Endodermal cell (in vitro differentiated cells): ENCODE measurements at regions not wholly inside any gene's neighbourhood (a gene's known extent, or its start where the extent isn't known, plus 50 kb on each side); places are given as distances from the start of the nearest gene placed in this dataset.

Source experiments
- DNase-seq: peaks from one replicate; pipeline ENCODE4 v3.0.0-alpha.2; 2017
- H3K27ac ChIP-seq: 2 replicates; pipeline ENCODE4 v1.5.1; 2013; ENCODE audit warnings: mild to moderate bottlenecking, low read depth, low read length, moderate library complexity
- H3K27me3 ChIP-seq: 2 replicates; pipeline ENCODE4 v1.6.1; 2013; ENCODE audit warnings: mild to moderate bottlenecking, low read length, moderate library complexity; ENCODE audit not compliant: insufficient read depth, control insufficient read depth, poor library complexity, severe bottlenecking
- H3K36me3 ChIP-seq: 2 replicates; pipeline ENCODE4 v1.7.0; 2013; ENCODE audit warnings: mild to moderate bottlenecking, low read length, moderate library complexity; ENCODE audit not compliant: control insufficient read depth, insufficient read depth
- H3K4me1 ChIP-seq: one replicate; pipeline ENCODE4 v1.7.0; 2013; ENCODE audit warnings: low read length; ENCODE audit not compliant: control insufficient read depth, insufficient read depth
- H3K4me3 ChIP-seq: 2 replicates; pipeline ENCODE4 v1.5.1; 2013; ENCODE audit warnings: mild to moderate bottlenecking, low read length, moderate library complexity
- H3K9ac ChIP-seq: 2 replicates; pipeline ENCODE4 v1.6.1; 2013; ENCODE audit warnings: mild to moderate bottlenecking, low read length, moderate library complexity; ENCODE audit not compliant: poor library complexity, severe bottlenecking; ENCODE audit errors: extremely low read depth
- H3K9me3 ChIP-seq: 2 replicates; pipeline ENCODE4 v1.6.1; 2013; ENCODE audit warnings: mild to moderate bottlenecking, low read length, moderate library complexity; ENCODE audit not compliant: control insufficient read depth
- H3K27ac Mint-ChIP-seq: 2 replicates; pipeline ENCODE4 v1.8.0; 2020; ENCODE audit warnings: mixed read lengths
- H3K27me3 Mint-ChIP-seq: 2 replicates; pipeline ENCODE4 v1.8.0; 2021; ENCODE audit warnings: mild to moderate bottlenecking, mixed read lengths; ENCODE audit not compliant: insufficient read depth
- H3K36me3 Mint-ChIP-seq: 2 replicates; pipeline ENCODE4 v1.8.0; 2020; ENCODE audit warnings: low read depth, mixed read lengths
- H3K4me1 Mint-ChIP-seq: 2 replicates; pipeline ENCODE4 v1.8.0; 2020; ENCODE audit warnings: mixed read lengths
- H3K4me3 Mint-ChIP-seq: 2 replicates; pipeline ENCODE4 v1.8.0; 2020; ENCODE audit warnings: mild to moderate bottlenecking, moderate library complexity, mixed read lengths
- H3K9me3 Mint-ChIP-seq: 2 replicates; pipeline ENCODE4 v1.8.0; 2020; ENCODE audit warnings: mild to moderate bottlenecking, mixed read lengths
- CTCF ChIP-seq: fragments of 200-600 bp; sonication (generic); conservative IDR thresholded peaks from 2 replicates; pipeline ENCODE4 v1.5.0; 2021; ENCODE audit warnings: antibody characterized with exemption, mild to moderate bottlenecking
- WGBS, 2 experiments: methylation state at CpG; one replicate each; pipeline versions ENCODE4 v1.1.5 to v1.1.7; 2013; ENCODE audit warnings: missing lambda C conversion rate in 2 of 2, mixed read lengths in 1 of 2; ENCODE audit not compliant: insufficient coverage in 1 of 2, insufficient read length in 1 of 2; 5-methylcytosine and 5-hydroxymethylcytosine counted together

GRCh38 chr2:193935114-193935513 is 1721.9 kb upstream of the SLC39A10 start:
- H3K9me3 Mint-ChIP-seq: no peaks in the 10 kb centered on the region
- no peaks in the 10 kb centered on the region for H3K27me3 Mint-ChIP-seq
- no peaks in the 10 kb centered on the region for H3K36me3 Mint-ChIP-seq
- H3K4me3 ChIP-seq: no peak overlapping the region
- peak; percentile 55 for DNase-seq
- H3K9ac ChIP-seq: no peak overlapping the region
- H3K27me3 ChIP-seq: no peaks in the 10 kb centered on the region
- TF ChIP-seq CTCF: peak; percentile 61
- H3K4me1 ChIP-seq: no peaks in the 10 kb centered on the region
- H3K36me3 ChIP-seq: no peaks in the 10 kb centered on the region
- H3K9me3 ChIP-seq: no peaks in the 10 kb centered on the region
- no peak overlapping the region for H3K4me3 Mint-ChIP-seq
- no peak overlapping the region for H3K27ac ChIP-seq
- no peaks in the 10 kb centered on the region for H3K4me1 Mint-ChIP-seq
- WGBS, 2 experiments: 91 to 100% methylated on average over 1 to 3 of the region's 3 CpGs
- H3K27ac Mint-ChIP-seq: no peak overlapping the region

DNA sequence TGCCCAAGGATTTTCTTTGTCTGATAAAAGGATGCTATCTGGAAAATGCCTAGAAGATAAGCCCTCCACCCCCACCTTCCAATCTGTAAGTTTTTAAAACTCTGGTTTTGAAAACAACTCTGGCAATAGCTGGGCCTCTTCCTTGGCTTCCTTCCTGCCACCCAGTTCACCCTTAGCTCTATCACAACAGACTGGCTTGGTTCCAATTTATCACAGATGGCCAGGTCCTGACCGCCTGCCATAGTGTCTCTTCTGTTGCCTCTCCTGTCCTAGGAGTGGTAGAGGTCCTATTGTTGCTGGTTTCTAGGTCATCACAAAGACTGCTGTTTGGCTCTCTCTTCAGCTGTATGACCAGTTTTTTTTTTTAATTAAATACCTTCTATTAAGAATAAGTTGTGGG is 1727.9 kb upstream of the SLC39A10 start:
- Histone ChIP-seq H3K9me3 (no peaks in the 10 kb centered on the region), H3K36me3 (no peaks in the 10 kb centered on the region), H3K4me3 (no peak overlapping the region), H3K9ac (no peak overlapping the region), H3K4me1 (no peaks in the 10 kb centered on the region), H3K27me3 (no peaks in the 10 kb centered on the region), H3K27ac (no peak overlapping the region)
- H3K27me3 Mint-ChIP-seq: no peaks in the 10 kb centered on the region
- DNase-seq: no peak
- H3K36me3 Mint-ChIP-seq: no peaks in the 10 kb centered on the region
- H3K9me3 Mint-ChIP-seq: no peaks in the 10 kb centered on the region
- H3K4me3 Mint-ChIP-seq: no peak overlapping the region
- no peak for TF ChIP-seq CTCF
- H3K27ac Mint-ChIP-seq: no peak overlapping the region
- peaks cover 5% of the 10 kb centered on the region for H3K4me1 Mint-ChIP-seq
- WGBS, 2 experiments: 92% methylated on average over 1 of the region's 1 CpG; no CpG with 5 or more reads in 1 of the 2 experiments

DNA sequence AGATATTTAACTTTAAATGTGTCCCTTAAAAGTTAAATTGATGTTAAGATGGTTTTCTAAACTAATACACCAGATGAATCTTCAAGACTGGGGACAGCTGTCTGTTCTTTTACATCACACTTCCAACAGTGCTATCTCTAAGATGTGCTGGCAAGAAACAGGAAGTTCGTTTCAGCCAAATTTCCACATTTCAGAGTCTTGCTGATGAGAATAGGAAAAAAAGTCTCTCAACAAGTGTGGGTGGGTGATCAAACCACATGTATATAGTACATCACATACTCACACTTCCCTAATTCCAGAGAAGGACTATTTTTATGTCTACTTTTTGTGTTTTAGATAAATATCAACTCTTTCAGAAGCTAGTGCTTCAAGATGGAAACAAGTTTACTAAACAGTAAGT is 1712.8 kb upstream of the TMEFF2 start:
- no peaks in the 10 kb centered on the region for H3K9me3 Mint-ChIP-seq
- Histone ChIP-seq H3K9me3 (no peaks in the 10 kb centered on the region), H3K36me3 (no peaks in the 10 kb centered on the region), H3K4me1 (no peaks in the 10 kb centered on the region), H3K27me3 (no peaks in the 10 kb centered on the region), H3K27ac (no peak overlapping the region), H3K9ac (no peak overlapping the region), H3K4me3 (no peak overlapping the region)
- H3K4me3 Mint-ChIP-seq: no peak overlapping the region
- 83 to 100% methylated on average over 1 of the region's 1 CpG for WGBS, 2 experiments
- H3K36me3 Mint-ChIP-seq: peaks cover 33% of the 10 kb centered on the region
- no peak overlapping the region for H3K27ac Mint-ChIP-seq
- H3K27me3 Mint-ChIP-seq: no peaks in the 10 kb centered on the region
- no peak for TF ChIP-seq CTCF
- H3K4me1 Mint-ChIP-seq: no peaks in the 10 kb centered on the region
- DNase-seq: no peak
